Amniotic epithelial cell (primary cell): ENCODE measurements at regions not wholly inside any gene's neighbourhood (a gene's known extent, or its start where the extent isn't known, plus 50 kb on each side); places are given as distances from the start of the nearest gene placed in this dataset.

Experiments
- DNase-seq: peaks from one replicate; pipeline ENCODE4 v3.0.0-alpha.2; 2010; ENCODE audit warnings: low read depth

- no peak for DNase-seq
Measured at GRCh38 chr9:23590276-23591000, 235.6 kb downstream of the ELAVL2 start.

- no peak for DNase-seq
Measured at GRCh38 chr9:23594421-23594820, 231.6 kb downstream of the ELAVL2 start.

- no peak for DNase-seq
Measured at GRCh38 chr9:23596913-23597634, 229.0 kb downstream of the ELAVL2 start.

GRCh38 chr9:23598994-23599393 lies 227.0 kb downstream of the ELAVL2 start:
- DNase-seq, result no peak

- no peak for DNase-seq
Measured at GRCh38 chr9:23603311-23603710, 222.7 kb downstream of the ELAVL2 start.

GRCh38 chr9:23606107-23606506 lies 219.9 kb downstream of the ELAVL2 start:
- DNase-seq, result no peak

- no peak for DNase-seq
Measured at GRCh38 chr9:23608456-23608855, 217.6 kb downstream of the ELAVL2 start.

- no peak for DNase-seq
Measured at GRCh38 chr9:23611869-23612268, 214.2 kb downstream of the ELAVL2 start.

GRCh38 chr9:23615569-23615968 lies 210.5 kb downstream of the ELAVL2 start:
- DNase-seq, result no peak

- DNase-seq, result no peak
Measured at GRCh38 chr9:23621188-23621587, 204.9 kb downstream of the ELAVL2 start.

GRCh38 chr9:23621924-23622323 lies 204.1 kb downstream of the ELAVL2 start:
- no peak for DNase-seq

GRCh38 chr9:23622396-23622795 lies 203.6 kb downstream of the ELAVL2 start:
- DNase-seq, result no peak

GRCh38 chr9:23630488-23630887 lies 195.6 kb downstream of the ELAVL2 start:
- no peak for DNase-seq

GRCh38 chr9:23635276-23635675 lies 190.8 kb downstream of the ELAVL2 start:
- DNase-seq, result no peak

GRCh38 chr9:23636199-23636598 lies 189.8 kb downstream of the ELAVL2 start:
- DNase-seq, result no peak

GRCh38 chr9:23638011-23638410 lies 188.0 kb downstream of the ELAVL2 start:
- no peak for DNase-seq

GRCh38 chr9:23638837-23639426 lies 187.1 kb downstream of the ELAVL2 start:
- DNase-seq, result no peak
